NCI-H1105 treated with DMSO at 0.1 percent for 48 hours (cell line): ENCODE measurements at regions not wholly inside any gene's neighbourhood (a gene's known extent, or its start where the extent isn't known, plus 50 kb on each side); places are given as distances from the start of the nearest gene placed in this dataset.

ENCODE experiments used
- DNase-seq: peaks from one replicate; lab custom pipeline; 2025; lab: John Stamatoyannopoulos, UW

GRCh38 chr2:58664523-58665151 is 423.5 kb upstream of the FANCL start:
- DNase-seq: peak; percentile 34

DNA sequence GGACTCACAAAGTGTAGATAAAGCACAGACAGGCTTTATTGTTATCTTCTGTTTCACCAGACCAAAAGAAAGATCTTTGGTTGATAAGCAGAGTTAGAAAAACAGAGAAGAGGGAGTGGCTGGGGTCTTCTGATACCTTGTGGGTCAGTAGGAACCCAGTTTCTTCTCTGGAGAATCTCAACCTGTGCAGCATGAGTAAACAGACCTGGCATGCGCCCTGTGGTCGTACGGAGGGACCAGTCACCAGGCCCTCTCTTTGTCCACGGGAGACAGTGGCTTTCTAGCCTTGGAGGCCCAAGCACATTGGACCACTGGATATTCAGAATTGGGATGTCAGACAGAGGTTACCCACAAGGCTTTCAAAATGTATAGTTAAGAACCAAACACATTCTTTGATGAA is 418.9 kb upstream of the FANCL start:
- DNase-seq: no peak

GRCh38 chr2:58655152-58655551 is 414.0 kb upstream of the FANCL start:
- no peak for DNase-seq

DNA sequence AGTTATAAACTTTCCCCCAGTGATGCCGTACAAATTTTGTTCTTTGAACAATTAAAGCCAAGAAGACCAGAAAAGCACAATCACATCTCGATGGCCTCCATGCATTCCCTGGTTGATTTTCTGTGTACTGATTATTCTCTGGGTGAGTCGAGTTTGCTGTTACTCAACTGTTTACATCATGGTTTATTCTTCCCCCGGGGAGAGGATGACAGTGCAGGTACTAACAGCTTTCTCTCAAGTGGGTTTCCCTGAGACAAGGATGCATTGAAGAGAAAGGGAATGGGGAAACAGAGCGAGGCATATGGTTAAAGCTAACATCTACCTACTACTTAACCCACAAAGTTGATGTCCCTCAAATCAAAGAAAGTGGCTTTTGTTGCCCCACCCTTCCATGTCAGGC is 410.8 kb upstream of the FANCL start:
- no peak for DNase-seq

GRCh38 chr2:58650781-58651180 is 409.7 kb upstream of the FANCL start:
- no peak for DNase-seq

DNA sequence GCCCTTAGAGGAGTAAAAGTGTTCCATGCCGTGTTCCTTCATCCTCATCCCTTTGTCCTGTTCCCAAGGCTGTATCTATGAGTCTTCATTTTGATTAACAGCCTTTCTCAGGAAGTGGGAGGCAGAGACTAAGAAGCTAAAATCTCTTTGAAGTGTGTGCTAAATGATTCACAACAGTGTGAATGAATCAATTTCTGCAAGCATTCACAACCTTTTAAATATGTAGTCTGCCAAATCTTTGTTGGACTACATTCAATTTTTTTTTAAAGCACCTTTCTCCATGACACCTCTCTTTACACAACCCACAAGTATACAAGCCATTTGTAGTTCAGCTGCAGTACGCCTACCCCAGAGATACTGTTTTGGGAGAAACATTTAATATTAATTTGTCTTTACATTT is 408.6 kb upstream of the FANCL start:
- DNase-seq: no peak

DNA sequence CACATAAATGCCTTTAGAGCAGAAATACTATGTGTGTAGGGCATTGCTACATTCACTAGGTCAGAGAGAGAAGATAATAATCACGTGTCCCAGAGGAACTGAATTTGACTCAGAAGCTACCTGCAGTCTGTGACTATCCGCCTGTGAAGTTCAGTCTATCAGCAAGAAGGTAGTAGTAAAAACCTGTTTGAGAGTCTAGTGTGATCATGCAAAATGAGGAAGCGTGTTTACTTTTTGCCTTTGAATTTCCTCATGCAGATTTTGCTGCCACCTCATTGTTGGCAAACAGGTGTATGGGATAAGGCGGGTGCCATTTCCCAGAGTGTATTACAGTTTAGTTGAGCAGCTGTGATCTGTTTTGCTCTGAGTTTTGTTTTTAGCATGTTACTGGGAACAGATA is 403.9 kb upstream of the FANCL start:
- no peak for DNase-seq

GRCh38 chr2:58644451-58644850 is 403.3 kb upstream of the FANCL start:
- no peak for DNase-seq

DNA sequence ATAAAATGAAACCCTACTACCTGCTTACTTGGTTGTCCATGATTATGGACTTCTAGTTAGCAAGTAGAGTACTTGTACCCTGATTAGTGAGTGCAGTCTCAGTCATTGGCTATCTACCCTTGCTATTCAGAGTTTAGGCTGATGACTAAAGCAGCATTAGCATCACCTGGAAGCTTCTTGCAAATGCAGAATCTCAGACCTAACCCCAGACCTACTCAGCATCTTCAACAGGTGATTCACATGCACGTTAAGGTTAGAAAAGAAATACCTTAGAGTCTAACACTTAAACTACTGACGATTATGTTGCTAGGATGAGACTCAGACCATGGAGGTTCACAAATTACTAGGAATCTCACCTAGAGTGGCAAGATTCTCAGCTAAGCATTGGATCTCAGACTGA is 399.9 kb upstream of the FANCL start:
- DNase-seq: no peak

GRCh38 chr2:58640042-58640441 is 398.9 kb upstream of the FANCL start:
- DNase-seq: no peak

DNA sequence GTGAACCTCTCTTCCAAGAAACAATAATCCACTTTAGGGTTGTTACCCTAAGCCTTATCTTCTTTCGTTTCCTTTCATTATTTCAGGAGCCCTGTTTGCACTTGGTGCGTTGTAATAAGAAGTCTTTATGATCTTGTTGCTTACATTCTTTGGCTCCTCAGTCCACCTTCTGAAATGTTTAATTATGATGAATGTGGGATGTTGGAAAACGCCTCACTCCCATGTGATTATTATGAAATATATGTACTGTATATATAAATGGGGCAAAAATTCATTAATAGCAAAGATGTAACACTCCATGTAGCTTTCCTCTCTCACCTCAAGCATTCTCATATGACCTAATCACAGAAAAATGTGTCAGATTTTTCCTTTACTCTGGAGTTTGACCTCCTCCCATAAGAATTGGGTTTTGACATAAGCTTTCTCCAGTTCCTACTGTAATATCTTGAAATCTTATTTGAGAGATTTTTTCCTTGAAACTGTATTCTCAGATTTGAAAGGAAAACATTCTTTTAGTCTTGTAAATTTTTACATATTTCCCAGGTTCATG is 397.2 kb upstream of the FANCL start:
- DNase-seq: no peak

- DNase-seq: no peak
These were observed 395.7 kb upstream of the FANCL start for GRCh38 chr2:58636872-58637271.

- no peak for DNase-seq
These were observed 394.8 kb upstream of the FANCL start for GRCh38 chr2:58635801-58636375.

GRCh38 chr2:58634653-58635370 is 393.7 kb upstream of the FANCL start:
- DNase-seq: peak; percentile 57

DNA sequence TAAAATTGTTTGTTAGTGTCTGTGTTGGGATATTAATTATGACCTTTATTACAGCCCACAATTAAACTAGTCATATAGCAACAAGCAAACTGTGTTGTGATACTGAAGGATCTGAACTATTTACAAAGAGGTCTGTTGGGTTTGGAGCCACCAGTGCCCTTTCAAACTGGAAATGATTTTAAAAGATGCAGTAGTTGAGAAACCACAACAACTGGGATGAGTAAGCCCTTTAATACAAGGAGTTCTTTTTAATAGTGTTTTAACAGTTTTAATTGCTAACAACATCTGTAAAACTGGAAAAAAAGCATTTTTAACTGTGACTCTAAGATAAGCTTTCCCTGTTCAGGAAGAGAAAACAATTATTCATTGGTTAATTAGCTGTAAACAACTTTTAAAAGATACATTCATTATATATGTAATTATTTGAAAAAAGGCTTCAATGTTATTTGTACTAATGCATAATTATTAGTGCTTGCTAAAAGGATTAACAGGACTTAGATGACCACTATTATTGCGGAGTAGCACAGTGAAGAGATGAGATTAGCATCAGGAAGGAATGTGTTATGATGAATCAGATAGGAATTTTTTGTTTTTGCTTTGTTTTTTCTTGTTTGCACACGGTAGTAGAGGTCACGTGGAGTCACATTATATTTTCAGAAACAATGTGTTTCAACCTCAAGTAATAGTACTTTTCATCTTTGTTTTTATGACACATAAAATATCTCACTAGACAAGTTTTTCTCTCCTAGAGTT is 392.7 kb upstream of the FANCL start:
- DNase-seq: no peak

- DNase-seq: no peak
These were observed 390.9 kb upstream of the FANCL start for GRCh38 chr2:58631986-58632385.

- DNase-seq: no peak
These were observed 388.5 kb upstream of the FANCL start for GRCh38 chr2:58629545-58630119.

GRCh38 chr2:58620896-58621295 is 379.8 kb upstream of the FANCL start:
- no peak for DNase-seq

- no peak for DNase-seq
These were observed 379.0 kb upstream of the FANCL start for GRCh38 chr2:58620093-58620492.

GRCh38 chr2:58616961-58617360 is 375.8 kb upstream of the FANCL start:
- DNase-seq: no peak

DNA sequence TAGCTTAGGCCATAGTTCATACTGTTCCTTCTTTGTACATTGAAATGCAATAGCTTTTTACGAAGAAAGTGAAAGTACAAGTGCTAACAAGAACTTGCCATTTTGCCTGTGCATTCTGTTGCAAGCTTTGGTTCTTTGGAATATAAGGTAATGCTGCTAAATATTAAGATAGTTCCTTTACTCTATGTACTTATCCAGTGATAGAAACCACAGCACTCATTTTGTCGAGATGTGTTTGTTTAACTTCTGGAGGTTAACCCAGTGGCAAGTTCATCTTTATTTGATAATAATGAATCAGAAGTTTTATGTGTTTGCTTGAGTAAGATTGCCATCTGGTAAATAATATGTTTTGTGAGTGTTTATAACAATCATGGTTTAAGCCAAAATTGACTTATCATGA is 373.1 kb upstream of the FANCL start:
- DNase-seq: peak; percentile 72

DNA sequence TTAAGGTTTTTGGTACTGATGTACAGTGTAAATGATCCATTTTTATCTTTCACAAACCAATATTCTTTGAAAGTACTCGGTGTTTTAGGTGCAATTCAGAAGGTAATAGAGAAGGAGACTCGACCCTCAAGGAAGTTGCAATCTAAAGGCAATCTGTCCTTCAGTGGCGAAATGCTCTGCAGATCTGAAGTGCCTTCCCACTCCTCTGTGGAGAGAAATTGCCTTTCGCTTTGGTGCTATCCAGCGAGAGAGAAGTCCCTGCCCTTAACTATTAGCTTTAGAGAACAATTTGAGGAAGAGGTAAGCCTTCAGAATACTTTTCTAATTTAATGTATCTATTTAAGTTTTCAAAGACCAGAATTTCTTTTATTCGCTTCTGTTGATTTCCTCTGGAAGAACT is 371.8 kb upstream of the FANCL start:
- no peak for DNase-seq
